Endothelial cell of umbilical vein (primary cell): ENCODE measurements at regions not wholly inside any gene's neighbourhood (a gene's known extent, or its start where the extent isn't known, plus 50 kb on each side); places are given as distances from the start of the nearest gene placed in this dataset.

Experiments
- EZH2 ChIP-seq: IDR thresholded peaks from 2 replicates; pipeline ENCODE4 v1.6.1; 2012; ENCODE audit warnings: borderline replicate concordance, low read depth, mild to moderate bottlenecking, moderate library complexity, low read length, inconsistent platforms; ENCODE audit not compliant: severe bottlenecking
- MAX ChIP-seq: IDR thresholded peaks from 2 replicates; pipeline ENCODE4 v1.6.1; 2011; ENCODE audit not compliant: insufficient read depth, insufficient read length
- POLR2A ChIP-seq: IDR thresholded peaks from 2 replicates; pipeline ENCODE4 v1.6.1; 2012; ENCODE audit warnings: low read depth, mild to moderate bottlenecking, control low read depth, low read length
- TF ChIP-seq, protein P1 (sequence below), 2 donors: IDR thresholded peaks; 1 replicate in 1 of 2; 2 replicates in 1 of 2; pipeline ENCODE4 v1.5.1; 2011; ENCODE audit warnings: low read length in 2 of 2, mild to moderate bottlenecking in 2 of 2, moderate library complexity in 2 of 2, control low read depth in 1 of 2, inconsistent platforms in 1 of 2, low read depth in 1 of 2; ENCODE audit not compliant: insufficient read depth in 1 of 2; ENCODE audit errors: extremely low read depth in 1 of 2

DNA sequence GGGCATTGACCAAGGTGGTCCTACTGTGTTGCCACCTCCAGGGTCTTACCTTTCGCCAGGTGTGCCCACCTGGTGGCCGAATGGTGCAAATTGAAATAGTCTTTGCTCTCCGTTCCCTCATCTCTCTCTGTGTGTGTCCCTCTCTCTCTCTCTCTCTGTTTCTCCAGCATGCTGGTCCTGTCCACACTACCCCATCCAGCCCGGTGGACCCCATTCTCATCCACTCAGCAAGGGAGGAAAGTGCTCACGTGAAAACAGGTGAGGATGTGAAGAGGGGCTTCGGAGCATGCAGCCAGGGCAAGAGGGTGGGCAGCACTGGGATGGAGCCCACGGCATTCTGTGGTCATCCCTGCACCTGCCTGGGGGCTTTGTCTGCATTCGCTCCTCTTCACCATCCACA is 150.1 kb downstream of the CRLF2 start:
- TF ChIP-seq POLR2A (no peak), EZH2 (no peak), MAX (no peak)
- TF ChIP-seq, protein P1, sequence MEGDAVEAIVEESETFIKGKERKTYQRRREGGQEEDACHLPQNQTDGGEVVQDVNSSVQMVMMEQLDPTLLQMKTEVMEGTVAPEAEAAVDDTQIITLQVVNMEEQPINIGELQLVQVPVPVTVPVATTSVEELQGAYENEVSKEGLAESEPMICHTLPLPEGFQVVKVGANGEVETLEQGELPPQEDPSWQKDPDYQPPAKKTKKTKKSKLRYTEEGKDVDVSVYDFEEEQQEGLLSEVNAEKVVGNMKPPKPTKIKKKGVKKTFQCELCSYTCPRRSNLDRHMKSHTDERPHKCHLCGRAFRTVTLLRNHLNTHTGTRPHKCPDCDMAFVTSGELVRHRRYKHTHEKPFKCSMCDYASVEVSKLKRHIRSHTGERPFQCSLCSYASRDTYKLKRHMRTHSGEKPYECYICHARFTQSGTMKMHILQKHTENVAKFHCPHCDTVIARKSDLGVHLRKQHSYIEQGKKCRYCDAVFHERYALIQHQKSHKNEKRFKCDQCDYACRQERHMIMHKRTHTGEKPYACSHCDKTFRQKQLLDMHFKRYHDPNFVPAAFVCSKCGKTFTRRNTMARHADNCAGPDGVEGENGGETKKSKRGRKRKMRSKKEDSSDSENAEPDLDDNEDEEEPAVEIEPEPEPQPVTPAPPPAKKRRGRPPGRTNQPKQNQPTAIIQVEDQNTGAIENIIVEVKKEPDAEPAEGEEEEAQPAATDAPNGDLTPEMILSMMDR (IDR thresholded peaks at IDR 0.05; ENCODE audit: extremely low read depth in 1 of 2, insufficient read depth in 1 of 2, low read depth in 1 of 2, low read length in 2 of 2): no peak
